GM18519 (cell line): ENCODE measurements at regions not wholly inside any gene's neighbourhood (a gene's known extent, or its start where the extent isn't known, plus 50 kb on each side); places are given as distances from the start of the nearest gene placed in this dataset.
"Not testable (repeated sequence)": the region's sequence is repeated elsewhere in the genome, so short reads cannot be mapped to it uniquely, and the experiment has no call there.

ENCODE experiments used
- ATAC-seq: cut with Tn5 transposase; IDR thresholded peaks from one replicate; pipeline ENCODE4 v1.9.1; 2021; ENCODE audit warnings: mild to moderate bottlenecking, moderate library complexity; ENCODE audit not compliant: unreplicated experiment, low FRiP score

DNA sequence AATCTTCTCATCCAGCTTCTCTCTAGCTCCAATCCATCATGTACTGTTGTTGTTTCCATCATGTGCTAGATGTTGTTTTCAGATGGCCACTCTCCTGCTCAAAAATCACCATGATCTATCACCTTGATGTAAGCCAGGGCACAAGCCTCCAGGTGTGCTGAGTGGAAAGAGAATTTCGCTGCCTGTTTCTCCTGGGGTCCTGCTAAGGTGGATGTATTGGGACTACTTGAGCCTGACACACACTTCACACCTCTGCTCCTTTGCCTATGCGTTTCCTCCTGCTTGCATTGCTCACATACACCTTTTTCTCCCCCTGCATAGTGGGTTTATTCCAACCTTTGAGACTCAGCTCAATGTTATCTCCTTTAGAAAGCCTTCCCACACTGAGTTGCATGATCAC, 287.6 kb downstream of the CYRIA start:
- no peak for ATAC-seq

DNA sequence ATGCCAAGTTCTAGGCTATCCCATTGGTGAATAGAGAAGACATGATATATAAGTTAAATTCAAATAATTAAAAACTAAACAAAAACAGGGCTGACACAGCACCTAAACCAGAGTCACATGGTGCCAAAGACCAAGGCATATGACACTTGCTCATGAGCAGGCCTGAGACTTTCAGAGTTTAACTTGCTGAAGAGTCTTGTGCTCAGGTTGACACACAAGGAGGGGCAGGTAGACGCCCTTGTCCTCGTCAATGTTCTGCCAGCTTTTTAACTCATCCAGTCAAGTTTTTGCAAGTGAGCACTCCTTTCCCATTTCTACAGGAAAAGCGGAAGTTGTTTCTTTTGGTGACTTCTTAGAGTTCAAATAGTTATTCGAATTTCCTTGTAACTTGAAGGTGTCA, 289.7 kb downstream of the CYRIA start:
- no peak for ATAC-seq

DNA sequence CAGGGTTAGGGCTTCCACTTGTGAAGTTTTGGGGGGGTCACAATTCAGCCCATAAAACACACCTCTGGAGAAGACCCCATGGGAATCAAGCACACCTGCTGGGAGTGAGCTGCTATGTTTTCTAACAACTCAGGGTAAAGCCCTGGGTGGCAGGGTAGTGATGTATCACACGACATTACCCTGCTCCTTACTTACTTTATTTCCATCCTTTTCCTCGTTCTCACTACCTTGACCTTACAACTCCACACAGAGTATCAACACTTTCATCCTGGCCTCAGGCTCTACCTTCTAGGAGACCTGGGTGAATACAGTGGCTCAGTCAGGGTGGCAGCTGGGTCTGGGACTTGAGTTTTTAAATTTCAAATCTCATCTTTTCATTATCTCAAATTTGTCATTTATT, 290.3 kb downstream of the CYRIA start:
- no peak for ATAC-seq

DNA sequence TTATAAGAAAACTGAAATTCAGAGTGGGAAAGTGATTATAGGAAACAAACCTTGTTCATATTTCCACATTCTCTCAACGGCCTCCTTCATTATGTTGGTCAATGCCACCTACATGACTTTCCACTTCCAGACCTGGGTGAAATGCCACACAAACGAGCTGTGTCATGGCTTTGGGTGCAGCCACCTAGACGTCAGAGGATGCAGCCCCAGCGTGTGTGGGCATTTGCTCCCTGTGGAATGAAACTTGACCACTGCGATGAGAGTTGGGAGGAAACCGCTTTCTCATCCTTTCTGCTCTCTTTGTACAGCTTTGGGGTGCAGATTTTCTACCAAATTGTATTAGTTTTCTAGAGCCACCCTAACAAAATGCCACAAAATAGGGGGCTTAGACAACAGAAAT, 291.0 kb downstream of the CYRIA start:
- no peak for ATAC-seq

DNA sequence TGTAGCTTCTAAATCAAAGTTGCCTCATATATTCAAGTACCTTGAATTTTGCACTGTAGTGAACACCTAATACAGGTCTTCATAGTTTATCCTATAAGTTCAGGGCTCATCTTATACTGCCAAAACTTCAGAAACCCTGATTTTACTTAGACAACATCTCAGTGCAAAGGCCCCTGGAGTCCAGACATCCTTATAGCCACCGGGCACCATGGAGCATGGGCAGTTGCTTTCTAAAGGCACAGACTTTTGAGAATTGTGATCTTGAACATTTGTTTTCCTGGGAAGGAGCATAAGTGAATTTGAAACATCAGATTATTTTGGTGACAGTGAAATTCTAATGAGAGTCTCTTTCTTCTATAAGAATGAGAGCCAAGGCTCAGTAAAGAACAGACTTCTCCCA, 292.3 kb downstream of the CYRIA start:
- ATAC-seq, result no peak

DNA sequence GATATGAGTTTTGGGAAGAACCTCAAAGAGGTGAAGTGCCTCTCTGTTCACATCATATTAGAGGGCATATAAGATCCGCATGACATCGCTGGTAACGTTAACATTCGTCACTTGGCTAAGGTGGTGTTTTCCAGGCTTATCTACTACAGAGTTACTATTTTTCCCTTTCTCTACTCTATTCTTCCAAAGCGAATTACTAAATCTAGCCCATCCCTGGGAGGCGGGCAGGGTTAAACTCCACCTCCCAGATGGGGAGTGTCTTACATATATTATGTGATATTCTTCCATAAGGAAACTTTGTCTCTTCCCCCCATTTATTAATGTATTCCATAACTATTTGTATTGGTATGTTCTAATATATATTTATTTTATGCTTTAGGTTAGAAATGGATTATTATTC, 293.9 kb downstream of the CYRIA start:
- ATAC-seq, result no peak

DNA sequence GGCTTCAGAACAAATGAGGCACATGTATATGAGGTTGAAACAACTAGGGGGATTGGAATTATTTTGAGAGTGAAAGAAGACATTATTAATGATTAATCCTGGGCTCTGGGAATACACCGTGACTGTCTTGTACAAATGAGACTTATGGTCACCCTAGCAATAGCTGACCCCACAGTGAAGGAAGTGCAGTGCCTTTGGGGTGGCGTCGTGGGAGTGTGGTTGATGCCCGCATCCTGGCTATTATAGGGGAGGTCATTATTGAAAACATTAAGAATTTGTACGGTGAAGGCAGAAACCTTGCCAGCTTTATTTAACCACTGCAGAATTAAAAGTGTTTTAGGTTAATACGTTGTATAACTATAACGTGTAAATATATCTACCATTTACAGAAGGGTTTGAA, 296.7 kb downstream of the CYRIA start:
- ATAC-seq, result no peak

DNA sequence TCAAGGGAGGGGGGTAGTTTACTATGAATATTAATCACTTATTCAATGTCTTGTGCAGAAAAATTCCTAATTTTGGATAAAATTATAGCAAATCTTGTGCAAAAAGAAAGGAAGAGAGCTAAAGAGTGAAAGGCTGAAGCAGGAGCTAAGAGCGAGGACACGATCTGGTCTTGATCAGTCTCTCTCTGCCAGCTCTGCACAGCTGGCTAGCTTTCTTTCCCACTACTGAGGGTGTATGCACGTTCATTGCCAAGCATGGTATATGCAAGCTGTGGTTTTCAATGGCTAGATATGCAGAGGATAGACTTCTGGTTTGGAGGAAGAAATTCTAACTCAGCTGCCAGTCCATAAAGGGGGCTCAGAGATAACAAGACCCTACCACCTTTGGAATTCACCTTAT, 297.3 kb downstream of the CYRIA start:
- no peak for ATAC-seq

DNA sequence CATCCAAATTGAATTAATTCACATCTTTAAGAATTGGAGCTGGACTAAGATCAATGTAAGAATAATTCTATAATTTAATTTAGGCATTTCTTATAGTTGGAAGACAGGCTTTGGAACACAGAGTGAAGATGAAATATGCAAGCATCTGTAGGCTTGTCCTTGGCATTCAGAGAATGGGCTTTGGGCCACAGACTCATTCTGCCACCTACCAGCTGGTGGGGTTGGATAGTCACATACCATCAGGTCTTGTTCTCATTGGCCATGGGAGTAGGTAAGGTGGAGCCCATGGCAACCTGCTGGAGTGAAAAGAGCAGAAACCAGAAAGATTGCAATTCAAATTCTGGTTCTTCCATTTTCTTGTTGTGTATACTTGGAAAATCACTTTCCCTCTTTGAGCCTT, 300.3 kb downstream of the CYRIA start:
- ATAC-seq, result no peak

DNA sequence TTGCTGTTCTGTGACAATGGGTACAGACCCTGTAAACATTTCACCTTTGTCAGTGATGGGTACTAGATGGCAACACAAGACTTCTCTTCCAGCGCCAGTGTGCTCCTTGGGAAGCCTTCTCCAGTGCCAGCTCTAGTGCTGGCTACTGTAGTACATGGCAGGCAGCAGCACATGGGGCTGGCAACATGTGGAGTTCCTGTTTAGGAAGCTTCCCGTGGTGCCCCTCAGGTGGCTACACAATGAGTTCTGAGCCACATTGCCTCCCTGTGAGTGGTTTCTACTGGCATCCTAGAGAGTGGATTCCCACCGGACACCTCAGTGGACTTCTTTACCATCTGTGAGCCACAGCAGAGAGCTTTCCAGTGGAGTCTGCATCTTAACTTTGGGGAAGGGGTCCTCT, 302.1 kb downstream of the CYRIA start:
- ATAC-seq, result no peak

DNA sequence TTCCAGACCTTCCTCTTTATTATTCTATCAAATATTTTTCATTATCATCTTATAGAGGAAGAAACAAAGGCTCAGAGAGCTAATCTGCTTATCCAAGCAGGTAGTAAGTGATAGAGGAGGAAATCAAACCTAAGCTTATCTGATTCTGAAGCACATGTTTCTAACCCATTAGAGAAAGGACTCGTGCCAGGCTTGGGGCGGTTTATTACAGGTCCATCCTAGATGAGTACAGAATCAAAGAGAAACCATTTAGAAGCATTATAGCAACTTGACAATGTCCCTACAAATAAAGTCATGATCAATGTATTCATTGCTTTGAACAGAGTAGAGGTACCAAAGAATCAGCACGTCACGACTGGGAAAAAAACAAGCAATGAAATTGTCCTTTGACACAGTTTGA, 303.0 kb downstream of the CYRIA start:
- no peak for ATAC-seq

DNA sequence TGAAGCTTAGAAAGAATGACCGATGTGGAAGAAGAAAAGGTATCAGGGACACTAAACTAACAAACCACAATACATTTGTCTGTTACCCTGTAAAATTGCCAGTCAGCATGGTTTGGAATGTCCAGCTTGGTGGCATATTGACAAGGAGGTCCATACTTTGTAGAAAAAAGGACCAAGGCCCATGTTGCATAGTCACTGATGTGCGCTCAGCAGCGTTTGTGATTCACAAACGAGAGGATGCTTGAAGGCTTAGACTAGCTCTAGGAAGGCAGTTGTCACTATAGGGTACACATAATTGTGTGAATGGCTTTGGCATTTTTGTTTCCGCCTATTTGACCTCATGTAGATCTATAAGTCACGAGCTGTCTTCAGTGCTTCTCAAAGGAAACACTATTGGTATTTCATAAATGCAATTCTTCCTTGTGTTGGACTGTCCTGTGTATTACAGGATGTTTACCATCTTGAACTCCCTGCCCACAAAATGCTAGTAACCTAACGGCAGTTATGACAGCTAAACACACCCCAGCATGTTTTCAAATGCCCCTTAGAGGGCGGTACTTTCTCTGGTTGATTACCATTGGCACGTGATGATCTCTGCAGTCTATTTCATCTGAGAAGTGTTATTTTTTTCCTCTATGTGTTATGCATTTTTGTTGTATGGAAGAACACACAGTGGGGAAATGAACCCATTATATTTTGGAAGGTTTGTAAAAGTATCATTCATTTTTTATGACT, 304.2 kb downstream of the CYRIA start:
- ATAC-seq, result no peak

DNA sequence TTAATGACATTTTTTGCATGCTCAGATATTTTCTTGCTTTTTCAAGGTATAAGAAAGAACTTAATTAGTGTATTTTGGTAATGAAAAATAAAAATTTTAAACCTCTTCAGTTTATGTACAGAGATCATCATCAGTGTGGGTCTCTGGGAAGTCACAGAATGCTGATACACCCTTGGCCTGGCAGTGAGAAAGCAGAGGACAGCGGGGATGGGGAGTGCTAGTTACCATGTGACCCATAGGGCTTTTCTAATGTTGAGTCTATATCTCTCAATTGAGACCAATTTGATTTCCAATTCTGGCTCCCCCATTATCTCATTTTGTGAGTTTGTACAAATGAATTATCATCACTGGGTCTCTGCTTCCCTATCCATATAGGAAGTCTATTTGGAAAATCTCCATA, 305.7 kb downstream of the CYRIA start:
- no peak for ATAC-seq

DNA sequence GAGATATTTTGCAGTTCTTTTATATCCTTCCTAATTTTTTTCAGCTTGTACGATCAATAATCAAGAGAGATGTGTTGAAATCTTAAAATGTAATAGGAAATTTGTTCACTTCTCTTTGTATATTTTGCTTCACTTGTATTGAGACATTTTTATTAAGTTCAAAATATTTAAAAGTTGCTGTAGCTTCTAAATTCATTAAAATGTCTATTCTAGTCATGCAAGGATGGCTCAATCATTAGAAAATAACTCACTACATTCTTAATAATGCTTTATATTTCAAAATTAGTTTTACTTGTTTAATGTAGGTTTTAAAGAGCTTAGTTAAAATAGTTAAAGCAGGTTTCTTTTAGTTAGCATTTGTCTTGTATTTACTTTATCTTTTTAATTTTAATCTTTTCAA, 308.4 kb downstream of the CYRIA start:
- ATAC-seq, result no peak

DNA sequence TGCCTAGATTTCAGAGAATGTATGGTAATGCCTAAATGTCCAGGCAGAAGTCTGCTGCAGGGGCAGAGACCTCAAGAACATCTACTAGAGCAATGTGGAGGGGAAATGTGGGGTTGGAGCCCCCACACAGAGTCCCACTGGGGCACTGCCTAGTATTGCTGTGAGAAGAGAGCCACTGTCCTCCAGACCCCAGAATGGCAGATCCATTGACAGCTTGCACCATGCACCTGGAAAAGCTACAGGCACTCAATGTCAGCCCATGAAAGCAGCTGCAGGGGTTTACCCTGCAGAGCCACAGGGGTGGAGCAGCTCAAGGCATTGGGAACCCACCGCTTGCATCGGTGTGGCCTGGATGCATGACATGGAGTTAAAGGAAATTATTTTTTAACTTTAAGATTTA, 314.1 kb downstream of the CYRIA start:
- ATAC-seq, result no peak

DNA sequence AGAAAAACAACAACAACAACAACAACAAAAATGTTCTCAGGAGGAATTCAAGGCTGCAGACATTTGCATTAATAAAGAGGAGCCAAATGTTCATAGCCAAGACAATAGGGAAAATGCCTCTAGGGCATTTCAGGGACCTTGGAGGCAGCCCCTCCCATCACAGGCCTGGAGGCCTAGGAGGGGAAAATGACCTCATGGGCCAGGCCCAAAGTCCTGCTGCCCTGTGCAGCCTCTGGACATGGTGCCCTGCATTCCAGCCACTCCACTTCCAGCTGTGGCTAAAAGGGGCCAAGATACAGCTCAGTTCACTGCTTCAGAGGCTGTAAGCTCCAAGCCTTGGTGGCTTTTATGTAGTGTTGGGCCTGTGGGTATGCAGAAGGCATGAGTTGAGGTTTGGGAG, 314.5 kb downstream of the CYRIA start:
- ATAC-seq, result no peak

DNA sequence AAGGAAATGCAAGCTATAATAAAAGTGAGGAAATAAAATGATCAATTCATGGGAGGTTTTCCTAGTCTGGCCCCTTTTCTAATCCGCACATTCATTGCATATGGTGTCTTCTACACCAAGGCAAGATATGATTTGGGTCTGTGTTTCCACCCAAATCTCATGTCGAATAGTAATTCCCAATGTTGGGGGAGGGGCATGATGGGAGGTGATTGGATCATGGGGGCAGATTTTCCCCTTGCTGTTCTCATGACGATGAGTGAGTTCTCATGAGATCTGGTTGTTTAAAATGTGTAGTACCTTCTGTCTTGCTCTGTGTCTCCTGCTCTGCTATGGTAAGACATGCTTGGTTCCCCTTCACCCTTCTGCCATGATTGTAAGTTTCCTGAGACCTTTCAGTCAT, 315.4 kb downstream of the CYRIA start:
- no peak for ATAC-seq

DNA sequence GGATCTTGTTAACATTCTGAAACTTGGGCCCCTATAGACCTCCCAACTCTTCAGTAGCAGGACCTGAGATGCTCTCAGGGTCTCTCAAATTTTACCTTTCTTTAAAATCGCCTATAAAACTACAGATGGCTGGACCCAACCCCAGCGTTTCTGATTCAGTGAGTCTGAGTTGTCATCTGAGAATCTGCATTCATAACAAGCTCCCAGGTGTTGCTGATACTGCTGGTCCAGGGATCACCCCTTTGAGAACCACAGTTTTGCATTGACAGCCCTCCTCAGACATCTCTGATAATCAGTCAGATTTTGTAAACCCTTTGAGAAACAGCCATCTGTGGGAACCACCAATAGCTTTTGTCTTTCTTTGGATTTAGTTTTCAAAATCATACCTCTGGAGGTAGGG, 315.8 kb downstream of the CYRIA start:
- no peak for ATAC-seq

DNA sequence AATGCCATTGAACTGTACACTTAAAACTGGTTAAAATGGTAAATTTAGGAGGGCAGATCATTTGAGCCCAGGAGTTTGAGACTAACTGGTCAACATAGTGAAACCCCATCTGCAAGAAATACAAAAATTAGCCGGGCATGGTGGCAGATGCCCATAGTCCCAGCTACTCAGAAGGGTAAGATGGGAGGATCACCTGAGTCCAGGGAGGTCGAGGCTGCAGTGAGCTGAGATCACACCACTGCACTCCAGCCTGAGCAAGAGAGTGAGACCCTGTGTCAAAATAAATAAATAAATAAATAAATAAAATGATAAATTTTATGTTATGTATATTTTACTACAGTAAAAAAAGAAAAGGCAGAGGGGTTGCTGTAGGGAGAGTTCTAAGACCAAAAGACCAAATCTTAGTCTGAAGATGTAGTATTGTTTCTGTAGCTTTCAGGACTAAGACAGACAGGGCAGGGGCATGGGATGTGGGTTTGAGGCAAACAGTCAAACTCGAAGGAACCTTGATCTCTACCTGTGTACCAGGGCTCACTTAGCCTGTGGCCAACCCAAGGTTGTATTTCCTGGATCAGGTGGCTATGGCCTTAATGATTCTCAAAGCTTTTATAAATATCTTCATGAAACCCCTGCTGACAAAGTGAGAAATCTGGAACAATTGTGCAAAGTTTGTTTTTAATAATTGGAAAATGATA, 316.7 kb downstream of the CYRIA start:
- no peak for ATAC-seq

DNA sequence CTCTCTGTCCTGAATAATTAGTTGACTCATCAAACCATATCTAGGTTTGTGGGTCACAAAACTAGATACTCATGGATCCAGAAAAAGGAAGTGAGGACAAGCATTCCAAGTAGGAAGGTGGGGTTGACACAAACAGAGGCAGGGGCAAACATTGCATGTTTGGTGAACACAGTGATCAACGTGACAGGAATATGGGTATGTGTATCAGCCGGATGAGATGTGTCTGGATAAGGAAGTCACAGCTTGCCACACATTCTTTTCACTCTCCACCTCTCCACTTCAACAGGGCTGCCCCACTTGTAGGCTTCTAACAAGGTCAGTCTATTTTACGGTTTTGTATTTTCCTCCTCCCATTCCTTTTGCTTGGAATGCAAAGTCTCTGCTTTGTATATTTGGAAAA, 319.0 kb downstream of the CYRIA start:
- ATAC-seq, result no peak

DNA sequence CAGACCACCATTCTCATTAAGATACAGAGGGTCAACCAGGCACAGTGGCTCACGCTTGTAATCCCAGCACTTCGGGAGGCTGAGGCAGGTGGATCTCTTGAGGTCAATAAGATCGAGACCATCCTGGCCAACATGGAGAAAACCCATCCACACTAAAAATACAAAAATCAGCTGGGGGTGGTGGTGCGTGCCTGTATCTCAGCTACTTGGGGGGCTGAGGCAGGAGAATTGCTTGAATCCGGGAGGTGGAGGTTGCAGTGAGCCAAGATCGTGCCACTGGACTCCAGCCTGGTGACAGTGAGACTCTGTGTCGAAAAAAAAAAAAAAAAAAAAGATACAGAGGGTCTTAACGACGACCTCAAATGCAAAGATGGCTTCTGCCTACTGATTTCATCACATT, 320.4 kb downstream of the CYRIA start:
- not testable (repeated sequence) for ATAC-seq

DNA sequence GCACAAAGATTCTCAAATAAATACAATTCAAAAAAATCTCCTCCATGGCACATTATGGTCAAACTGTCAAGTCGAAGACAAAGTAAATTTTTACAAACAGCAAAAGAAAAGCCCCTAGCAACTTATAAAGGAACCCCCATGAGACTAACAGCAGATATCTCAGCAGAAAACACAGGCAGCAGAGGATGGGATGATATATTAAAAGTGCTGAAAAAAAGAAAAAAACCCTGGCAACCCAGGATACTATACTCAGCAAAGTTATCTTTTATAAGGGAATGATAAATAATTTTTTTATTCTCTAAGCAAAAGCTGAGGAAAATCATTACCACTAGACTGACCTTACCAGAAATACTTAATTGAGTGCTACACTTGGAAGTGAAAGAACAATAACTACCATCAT, 326.4 kb downstream of the CYRIA start:
- no peak for ATAC-seq
